ENCODE measurements at regions not wholly inside any gene's neighbourhood (a gene's known extent, or its start where the extent isn't known, plus 50 kb on each side); places are given as distances from the start of the nearest gene placed in this dataset.

DNA sequence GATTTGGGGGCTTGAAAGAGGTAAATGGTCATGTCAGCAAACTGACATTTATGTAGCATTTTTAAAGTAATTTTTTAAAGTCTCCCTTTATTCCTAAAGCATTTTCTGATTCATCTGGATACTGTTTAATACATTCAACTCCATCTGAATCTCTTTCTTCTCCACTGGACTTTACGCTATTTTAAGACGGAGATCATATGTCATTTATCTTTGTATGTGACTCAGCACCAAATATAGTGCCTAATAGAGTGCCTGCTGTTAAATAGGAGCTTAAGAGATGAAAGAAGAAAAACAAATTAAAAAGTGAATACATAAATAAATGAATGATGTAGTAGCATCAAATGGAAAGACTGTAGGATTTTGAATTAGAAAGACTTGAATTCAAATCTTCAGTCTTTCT lies 548.8 kb upstream of the SMC2 start:
- intact Hi-C loops (cut with micrococcal nuclease) = no loop called here
- H3K27ac ChIP-seq (ENCODE audit: low read length) = no peak overlapping the region
- no peak for DNase-seq
- H3K4me2 ChIP-seq (ENCODE audit: low read length) = no peak overlapping the region
- no peaks in the 10 kb centered on the region for H3K36me3 ChIP-seq (ENCODE audit: low read depth, low read length)
- no peak overlapping the region for H2AFZ ChIP-seq (ENCODE audit: low read length)
- H3K9me2 ChIP-seq (replicated peaks; ENCODE audit: low read length) = no peaks in the 10 kb centered on the region
- H3K27me3 ChIP-seq (ENCODE audit: low read length) = no peaks in the 10 kb centered on the region
- CTCF ChIA-PET = no interaction called here
- no peaks in the 10 kb centered on the region for H3K4me1 ChIP-seq (ENCODE audit: insufficient read depth, low read length)
- H3F3A ChIP-seq (ENCODE audit: low read length, unreplicated experiment) = no peaks in the 10 kb centered on the region
- ATAC-seq = no peak
- POLR2A ChIA-PET (ENCODE audit: unreplicated experiment) = no interaction called here
- TF ChIP-seq EZH2 (IDR thresholded peaks at IDR 0.05; ENCODE audit: low read length, unreplicated experiment) (no peak), EZH2phosphoT487 (IDR thresholded peaks at IDR 0.05; ENCODE audit: borderline replicate concordance, low read length) (no peak), CTCF (conservative IDR thresholded peaks at IDR 0.05; ENCODE audit: low read depth, low read length) (no peak)
- H3K79me2 ChIP-seq (ENCODE audit: low read length) = no peaks in the 10 kb centered on the region
- BruUV-seq (replicated peaks) = no TSS peak
- no peaks in the 10 kb centered on the region for H4K20me1 ChIP-seq (ENCODE audit: low read length)
- no peak overlapping the region for H3K9ac ChIP-seq (ENCODE audit: low read length)
- H3K9me3 ChIP-seq (ENCODE audit: low read length) = no peaks in the 10 kb centered on the region; the same call in 1 of the 2 replicates
- no peak overlapping the region for H3K4me3 ChIP-seq (ENCODE audit: low read length)

DNA sequence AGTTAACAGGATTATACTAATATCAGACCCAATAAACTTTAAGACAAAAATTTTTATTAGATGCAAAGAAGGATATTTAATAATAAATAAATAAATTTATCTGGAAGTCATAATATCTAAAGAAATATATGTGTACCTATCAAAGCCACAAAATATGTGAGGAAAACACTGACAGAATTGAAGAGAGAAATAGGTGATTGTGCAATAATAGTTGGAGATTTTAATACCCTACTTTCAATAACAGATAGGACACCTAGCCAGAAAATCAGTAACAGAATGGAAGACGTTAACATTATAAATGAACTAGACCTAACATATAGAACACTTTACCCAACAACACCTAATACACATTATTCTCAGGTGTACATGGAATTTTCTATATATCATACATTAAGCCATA lies 541.4 kb upstream of the SMC2 start:
- Histone ChIP-seq H3K4me2 (ENCODE audit: low read length) (no peak overlapping the region), H2AFZ (ENCODE audit: low read length) (no peak overlapping the region), H4K20me1 (ENCODE audit: low read length) (no peaks in the 10 kb centered on the region), H3K27ac (ENCODE audit: low read length) (no peak overlapping the region), H3K9me3 (ENCODE audit: low read length) (no peaks in the 10 kb centered on the region; the same call in 1 of the 2 replicates), H3K9ac (ENCODE audit: low read length) (no peak overlapping the region), H3K27me3 (ENCODE audit: low read length) (no peaks in the 10 kb centered on the region), H3K4me3 (ENCODE audit: low read length) (no peak overlapping the region), H3K36me3 (ENCODE audit: low read depth, low read length) (no peaks in the 10 kb centered on the region), H3K79me2 (ENCODE audit: low read length) (no peaks in the 10 kb centered on the region), H3K9me2 (replicated peaks; ENCODE audit: low read length) (no peaks in the 10 kb centered on the region), H3K4me1 (ENCODE audit: insufficient read depth, low read length) (no peaks in the 10 kb centered on the region), H3F3A (ENCODE audit: low read length, unreplicated experiment) (no peaks in the 10 kb centered on the region)
- ChIA-PET CTCF (no interaction called here), POLR2A (ENCODE audit: unreplicated experiment) (no interaction called here)
- intact Hi-C loops (cut with micrococcal nuclease) = no loop called here
- TF ChIP-seq EZH2phosphoT487 (IDR thresholded peaks at IDR 0.05; ENCODE audit: borderline replicate concordance, low read length) = no peak
- TF ChIP-seq EZH2 (IDR thresholded peaks at IDR 0.05; ENCODE audit: low read length, unreplicated experiment) = no peak
- TF ChIP-seq CTCF (conservative IDR thresholded peaks at IDR 0.05; ENCODE audit: low read depth, low read length) = no peak
- no peak for ATAC-seq
- BruUV-seq (replicated peaks) = no TSS peak
- DNase-seq = no peak

GRCh38 chr9:103574056-103574455 lies 520.1 kb upstream of the SMC2 start:
- H3K9me3 ChIP-seq (ENCODE audit: low read length) = no peaks in the 10 kb centered on the region
- H3K27me3 ChIP-seq (ENCODE audit: low read length) = no peaks in the 10 kb centered on the region
- no peaks in the 10 kb centered on the region for H3F3A ChIP-seq (ENCODE audit: low read length, unreplicated experiment)
- no peak for ATAC-seq
- H3K9ac ChIP-seq (ENCODE audit: low read length) = no peak overlapping the region
- no peak for TF ChIP-seq CTCF (conservative IDR thresholded peaks at IDR 0.05; ENCODE audit: low read depth, low read length)
- H3K36me3 ChIP-seq (ENCODE audit: low read depth, low read length) = no peaks in the 10 kb centered on the region
- ChIA-PET POLR2A (ENCODE audit: unreplicated experiment) (no interaction called here), CTCF (no interaction called here)
- H3K4me3 ChIP-seq (ENCODE audit: low read length) = no peak overlapping the region
- BruUV-seq (replicated peaks) = no TSS peak
- no peak overlapping the region for H2AFZ ChIP-seq (ENCODE audit: low read length)
- H3K4me2 ChIP-seq (ENCODE audit: low read length) = no peak overlapping the region
- H3K9me2 ChIP-seq (replicated peaks; ENCODE audit: low read length) = no peaks in the 10 kb centered on the region
- no peaks in the 10 kb centered on the region for H4K20me1 ChIP-seq (ENCODE audit: low read length)
- H3K4me1 ChIP-seq (ENCODE audit: insufficient read depth, low read length) = no peaks in the 10 kb centered on the region
- no peak for DNase-seq
- intact Hi-C loops (cut with micrococcal nuclease) = no loop called here
- no peaks in the 10 kb centered on the region for H3K79me2 ChIP-seq (ENCODE audit: low read length)
- no peak overlapping the region for H3K27ac ChIP-seq (ENCODE audit: low read length)
